SK-N-SH (cell line): ENCODE measurements at regions not wholly inside any gene's neighbourhood (a gene's known extent, or its start where the extent isn't known, plus 50 kb on each side); places are given as distances from the start of the nearest gene placed in this dataset.

ENCODE experiments used
- CTCF ChIA-PET: fragments of 300-600, 350-600 bp; formaldehyde crosslinking; extraction: SDS; loops from one replicate; lab custom pipeline; 2021; lab: Yijun Ruan, JAX
- POLR2A ChIA-PET: fragments of 350-600 bp; sonication (Branson Sonifier 250); formaldehyde crosslinking; extraction: SDS; loops from one replicate; lab custom pipeline; 2020; ENCODE audit warnings: antibody characterized with exemption, inconsistent platforms; lab: Yijun Ruan, JAX
- DNase-seq: peaks from one replicate; pipeline ENCODE4 v3.0.0; 2012
- H2AFZ ChIP-seq: fragments of 200-600 bp; sonication (generic); 2 replicates; pipeline ENCODE4 v1.8.1; 2016; ENCODE audit warnings: antibody characterized with exemption, mild to moderate bottlenecking, low read depth
- H3F3A ChIP-seq: fragments of 200-600 bp; sonication (generic); replicated peaks from 2 replicates; pipeline ENCODE3; 2016; ENCODE audit warnings: antibody characterized with exemption, mild to moderate bottlenecking; ENCODE audit not compliant: insufficient read depth
- H3K27ac ChIP-seq, 2 experiments: fragments of 200-500 bp in 1 of 2; fragments of 200-600 bp in 1 of 2; sonication (Bioruptor generic) in 1 of 2; sonication (generic), shearing (Covaris generic) in 1 of 2; 2 replicates each; pipeline versions ENCODE4 v1.5.1 to v1.6.1; 2014 to 2016; ENCODE audit warnings: low read depth in 2 of 2, inconsistent platforms in 1 of 2, low read length in 1 of 2, mild to moderate bottlenecking in 1 of 2, mixed read lengths in 1 of 2
- H3K27me3 ChIP-seq: fragments of 200-600 bp; sonication (generic), shearing (Covaris generic); 2 replicates; pipeline ENCODE4 v1.6.1; 2016; ENCODE audit warnings: mixed run types; ENCODE audit not compliant: insufficient read depth
- H3K36me3 ChIP-seq, 2 experiments: fragments of 200-500 bp in 1 of 2; fragments of 200-600 bp in 1 of 2; sonication (Bioruptor generic) in 1 of 2; sonication (generic) in 1 of 2; replicated peaks in 1 of 2; 2 replicates each; pipeline versions ENCODE3 to v1.5.1; 2014 to 2016; ENCODE audit warnings: low read length in 1 of 2, mild to moderate bottlenecking in 1 of 2; ENCODE audit not compliant: insufficient read depth in 2 of 2, control insufficient read depth in 1 of 2
- H3K4me1 ChIP-seq, 2 experiments: fragments of 200-500 bp in 1 of 2; fragments of 200-600 bp in 1 of 2; sonication (Bioruptor generic) in 1 of 2; sonication (generic), shearing (Covaris generic) in 1 of 2; 2 replicates each; pipeline versions ENCODE4 v1.5.1 to v1.6.1; 2014 to 2016; ENCODE audit warnings: low read depth in 1 of 2, low read length in 1 of 2, mixed run types in 1 of 2; ENCODE audit not compliant: insufficient read depth in 2 of 2, control insufficient read depth in 1 of 2
- H3K4me2 ChIP-seq: fragments of 200-600 bp; sonication (generic), shearing (Covaris generic); 2 replicates; pipeline ENCODE4 v1.6.1; 2017; ENCODE audit warnings: mixed run types
- H3K4me3 ChIP-seq, 2 experiments: fragments of 200-500 bp in 1 of 2; fragments of 200-600 bp in 1 of 2; sonication (Bioruptor generic) in 1 of 2; sonication (generic), shearing (Covaris generic) in 1 of 2; 2 replicates each; pipeline versions ENCODE4 v1.5.1 to v1.8.1; 2014 to 2016; ENCODE audit warnings: low read depth in 2 of 2, inconsistent platforms in 1 of 2, low read length in 1 of 2, mild to moderate bottlenecking in 1 of 2, mixed read lengths in 1 of 2, moderate library complexity in 1 of 2
- H3K79me2 ChIP-seq: fragments of 200-600 bp; sonication (generic); 2 replicates; pipeline ENCODE4 v1.8.1; 2017; ENCODE audit warnings: mild to moderate bottlenecking; ENCODE audit not compliant: insufficient read depth
- H3K9ac ChIP-seq: fragments of 200-600 bp; sonication (generic); 2 replicates; pipeline ENCODE4 v1.6.1; 2017; ENCODE audit warnings: mixed run types
- H3K9me2 ChIP-seq: fragments of 200-600 bp; sonication (generic); 2 replicates; pipeline ENCODE4 v1.6.1; 2017; ENCODE audit warnings: mixed run types
- H3K9me3 ChIP-seq: fragments of 200-600 bp; sonication (generic); 2 replicates; pipeline ENCODE4 v1.6.1; 2017; ENCODE audit warnings: mixed run types, mild to moderate bottlenecking, moderate library complexity
- H4K20me1 ChIP-seq: fragments of 200-600 bp; sonication (generic); 2 replicates; pipeline ENCODE4 v1.6.1; 2017; ENCODE audit warnings: mild to moderate bottlenecking, mixed run types; ENCODE audit not compliant: insufficient read depth
- CHD2 ChIP-seq: fragments of 150-350 bp; IDR thresholded peaks from 2 replicates; pipeline ENCODE4 v1.6.1; 2018; ENCODE audit warnings: low read length; ENCODE audit not compliant: partially characterized antibody
- EP300 ChIP-seq, 2 experiments: IDR thresholded peaks; 2 replicates each; pipeline versions ENCODE4 v1.4.0 to v1.6.1; 2012; ENCODE audit warnings: borderline replicate concordance in 1 of 2, low read depth in 1 of 2, low read length in 1 of 2
- FOSL2 ChIP-seq: IDR thresholded peaks from 2 replicates; pipeline ENCODE4 v1.4.0; 2012; ENCODE audit warnings: low read depth, mild to moderate bottlenecking, moderate library complexity, borderline replicate concordance
- FOXM1 ChIP-seq: IDR thresholded peaks from 2 replicates; pipeline ENCODE4 v1.4.0; 2012; ENCODE audit warnings: low read depth, mild to moderate bottlenecking
- GATA2 ChIP-seq: sonication (generic); formaldehyde crosslinking; IDR thresholded peaks from 2 replicates; pipeline ENCODE4 v1.5.0; 2020; ENCODE audit warnings: mild to moderate bottlenecking, missing genetic modification reagents
- JUND ChIP-seq: IDR thresholded peaks from 2 replicates; pipeline ENCODE4 v1.4.0; 2012
- MEF2A ChIP-seq: IDR thresholded peaks from 2 replicates; pipeline ENCODE4 v1.4.0; 2012; ENCODE audit warnings: low read depth, borderline replicate concordance
- POLR2AphosphoS5 ChIP-seq: IDR thresholded peaks from 2 replicates; pipeline ENCODE4 v1.6.1; 2012; ENCODE audit warnings: low read depth, low read length
- RFX5 ChIP-seq: IDR thresholded peaks from 2 replicates; pipeline ENCODE4 v1.6.1; 2012; ENCODE audit warnings: mild to moderate bottlenecking, improper control_type of control experiment, low read length
- SIN3A ChIP-seq: IDR thresholded peaks from 2 replicates; pipeline ENCODE4 v1.6.1; 2012; ENCODE audit warnings: low read depth, mild to moderate bottlenecking, low read length, moderate library complexity, borderline replicate concordance
- TAF1 ChIP-seq: IDR thresholded peaks from 2 replicates; pipeline ENCODE4 v1.6.1; 2012; ENCODE audit warnings: low read depth, mild to moderate bottlenecking, low read length, moderate library complexity, borderline replicate concordance
- TCF12 ChIP-seq: IDR thresholded peaks from 2 replicates; pipeline ENCODE4 v1.4.0; 2012
- WGBS: methylation state at CpG from one replicate; pipeline ENCODE4 v1.1.6; 2017; ENCODE audit warnings: low lambda C conversion rate; 5-methylcytosine and 5-hydroxymethylcytosine counted together
- TF ChIP-seq, protein P1 (sequence below): IDR thresholded peaks from 2 replicates; pipeline ENCODE4 v1.4.0; 2012; ENCODE audit warnings: low read depth, borderline replicate concordance
- TF ChIP-seq, protein P2 (sequence below): IDR thresholded peaks from 2 replicates; pipeline ENCODE4 v1.6.1; 2012; ENCODE audit warnings: mild to moderate bottlenecking, low read depth, low read length, moderate library complexity

DNA sequence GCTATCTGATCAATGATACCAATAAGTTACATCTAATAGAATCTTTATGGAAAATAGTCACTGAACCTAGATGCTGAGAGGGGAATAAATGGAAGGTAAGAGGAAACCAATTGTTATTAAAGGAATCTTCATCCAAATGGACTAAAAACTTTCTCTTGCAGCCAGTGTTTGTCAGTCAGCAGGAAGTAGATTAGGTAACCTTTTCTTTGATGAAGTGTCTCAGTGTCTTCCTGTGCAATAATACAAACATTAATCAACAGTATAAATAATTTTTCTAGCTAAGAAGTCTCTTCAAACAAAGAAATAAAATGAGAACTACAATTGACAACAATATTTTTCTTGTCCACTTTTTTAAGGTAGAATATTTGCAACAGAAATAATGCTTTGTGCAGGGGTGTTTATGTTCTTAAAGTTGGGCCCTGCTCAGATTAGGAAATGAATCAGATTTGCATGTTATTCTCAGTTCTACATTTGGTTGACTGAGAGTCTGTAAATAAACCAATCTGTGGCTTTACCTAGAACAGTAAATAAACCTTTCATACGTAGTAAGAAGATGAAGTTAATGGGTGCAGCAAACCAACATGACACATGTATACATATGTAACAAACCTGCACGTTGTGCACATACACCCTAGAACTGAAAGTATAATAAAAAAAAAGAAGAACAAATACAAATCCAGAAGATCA lies 391.4 kb downstream of the MRPL39 start:
- 83% methylated on average over 2 of the region's 2 CpGs for WGBS
- ChIA-PET CTCF (no interaction called here), POLR2A (no interaction called here)
- Histone ChIP-seq H3K4me1 (no peaks in the 10 kb centered on the region), H3K4me3 (no peak overlapping the region), H3K9me2 (no peaks in the 10 kb centered on the region), H3K36me3 (peaks cover 0 to 10% of the 10 kb centered on the region in 2 experiments), H2AFZ (no peak overlapping the region), H4K20me1 (no peaks in the 10 kb centered on the region), H3F3A (no peaks in the 10 kb centered on the region)
- DNase-seq = no peak
- TF ChIP-seq JUND (no peak), RFX5 (no peak), MEF2A (no peak), FOXM1 (no peak), EP300 (IDR thresholded peaks at IDR 0.05; ENCODE audit: borderline replicate concordance in 1 of 2, low read depth in 1 of 2, low read length in 1 of 2) (no peak), POLR2AphosphoS5 (no peak), FOSL2 (no peak), CHD2 (no peak), GATA2 (CRISPR knock-in tag) (no peak), TCF12 (no peak)
- TF ChIP-seq, protein P1, sequence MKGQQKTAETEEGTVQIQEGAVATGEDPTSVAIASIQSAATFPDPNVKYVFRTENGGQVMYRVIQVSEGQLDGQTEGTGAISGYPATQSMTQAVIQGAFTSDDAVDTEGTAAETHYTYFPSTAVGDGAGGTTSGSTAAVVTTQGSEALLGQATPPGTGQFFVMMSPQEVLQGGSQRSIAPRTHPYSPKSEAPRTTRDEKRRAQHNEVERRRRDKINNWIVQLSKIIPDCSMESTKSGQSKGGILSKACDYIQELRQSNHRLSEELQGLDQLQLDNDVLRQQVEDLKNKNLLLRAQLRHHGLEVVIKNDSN = no peak
- TF ChIP-seq, all 33 proteins: peak for 0
- Histone ChIP-seq H3K4me2 (no peak overlapping the region), H3K27ac (no peak overlapping the region), H3K27me3 (no peaks in the 10 kb centered on the region), H3K9me3 (peaks cover 22% of the 10 kb centered on the region), H3K79me2 (no peaks in the 10 kb centered on the region), H3K9ac (no peak overlapping the region)

DNA sequence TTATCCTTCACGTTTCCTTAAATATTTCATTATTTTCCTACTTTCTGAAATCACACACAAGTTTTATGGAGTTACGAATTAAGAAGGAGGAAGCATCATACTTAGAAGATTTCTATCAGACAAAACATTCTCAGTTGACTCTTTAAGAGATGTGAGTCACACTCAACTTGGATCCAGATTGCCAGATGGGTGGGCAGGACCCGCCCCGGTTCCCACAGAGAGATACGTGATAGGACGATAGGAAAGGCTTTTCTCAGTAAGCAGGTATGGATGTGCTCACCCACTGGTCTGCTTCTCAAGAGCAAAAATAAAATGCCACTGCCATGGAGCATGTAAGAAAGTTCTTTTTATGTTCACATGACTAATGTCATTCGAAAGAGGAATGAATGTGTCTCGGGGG lies 392.6 kb downstream of the MRPL39 start:
- no peaks in the 10 kb centered on the region for H3K9me2 ChIP-seq
- H4K20me1 ChIP-seq = no peaks in the 10 kb centered on the region
- H3K4me2 ChIP-seq = no peak overlapping the region
- no peak overlapping the region for H3K4me3 ChIP-seq
- H3K9ac ChIP-seq = no peak overlapping the region
- CTCF ChIA-PET = no interaction called here
- no peaks in the 10 kb centered on the region for H3K27me3 ChIP-seq
- DNase-seq = no peak
- POLR2A ChIA-PET = no interaction called here
- no peaks in the 10 kb centered on the region for H3K79me2 ChIP-seq
- H3K4me1 ChIP-seq = no peaks in the 10 kb centered on the region
- peaks cover 11% of the 10 kb centered on the region for H3K9me3 ChIP-seq
- no peaks in the 10 kb centered on the region for H3K36me3 ChIP-seq
- no peak overlapping the region for H2AFZ ChIP-seq
- no peak overlapping the region for H3K27ac ChIP-seq
- 73% methylated on average over 8 of the region's 8 CpGs for WGBS
- H3F3A ChIP-seq = no peaks in the 10 kb centered on the region
- no peak for TF ChIP-seq TAF1
- TF ChIP-seq FOXM1 = no peak
- no peak for TF ChIP-seq JUND
- TF ChIP-seq TCF12 = no peak
- TF ChIP-seq, protein P2, sequence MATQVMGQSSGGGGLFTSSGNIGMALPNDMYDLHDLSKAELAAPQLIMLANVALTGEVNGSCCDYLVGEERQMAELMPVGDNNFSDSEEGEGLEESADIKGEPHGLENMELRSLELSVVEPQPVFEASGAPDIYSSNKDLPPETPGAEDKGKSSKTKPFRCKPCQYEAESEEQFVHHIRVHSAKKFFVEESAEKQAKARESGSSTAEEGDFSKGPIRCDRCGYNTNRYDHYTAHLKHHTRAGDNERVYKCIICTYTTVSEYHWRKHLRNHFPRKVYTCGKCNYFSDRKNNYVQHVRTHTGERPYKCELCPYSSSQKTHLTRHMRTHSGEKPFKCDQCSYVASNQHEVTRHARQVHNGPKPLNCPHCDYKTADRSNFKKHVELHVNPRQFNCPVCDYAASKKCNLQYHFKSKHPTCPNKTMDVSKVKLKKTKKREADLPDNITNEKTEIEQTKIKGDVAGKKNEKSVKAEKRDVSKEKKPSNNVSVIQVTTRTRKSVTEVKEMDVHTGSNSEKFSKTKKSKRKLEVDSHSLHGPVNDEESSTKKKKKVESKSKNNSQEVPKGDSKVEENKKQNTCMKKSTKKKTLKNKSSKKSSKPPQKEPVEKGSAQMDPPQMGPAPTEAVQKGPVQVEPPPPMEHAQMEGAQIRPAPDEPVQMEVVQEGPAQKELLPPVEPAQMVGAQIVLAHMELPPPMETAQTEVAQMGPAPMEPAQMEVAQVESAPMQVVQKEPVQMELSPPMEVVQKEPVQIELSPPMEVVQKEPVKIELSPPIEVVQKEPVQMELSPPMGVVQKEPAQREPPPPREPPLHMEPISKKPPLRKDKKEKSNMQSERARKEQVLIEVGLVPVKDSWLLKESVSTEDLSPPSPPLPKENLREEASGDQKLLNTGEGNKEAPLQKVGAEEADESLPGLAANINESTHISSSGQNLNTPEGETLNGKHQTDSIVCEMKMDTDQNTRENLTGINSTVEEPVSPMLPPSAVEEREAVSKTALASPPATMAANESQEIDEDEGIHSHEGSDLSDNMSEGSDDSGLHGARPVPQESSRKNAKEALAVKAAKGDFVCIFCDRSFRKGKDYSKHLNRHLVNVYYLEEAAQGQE = no peak
- no peak for TF ChIP-seq SIN3A
- TF ChIP-seq FOSL2 = no peak
- TF ChIP-seq CHD2 = no peak
- TF ChIP-seq, all 33 proteins: peak for 0
